Activated naive CD8-positive, alpha-beta T cell (primary cell): ENCODE measurements at regions not wholly inside any gene's neighbourhood (a gene's known extent, or its start where the extent isn't known, plus 50 kb on each side); places are given as distances from the start of the nearest gene placed in this dataset.

Source experiments
- H3K27ac Mint-ChIP-seq: one replicate; pipeline ENCODE4 v1.8.0; 2021; ENCODE audit warnings: mixed read lengths
- H3K27me3 Mint-ChIP-seq: one replicate; pipeline ENCODE4 v1.8.0; 2021; ENCODE audit warnings: mixed read lengths
- H3K36me3 Mint-ChIP-seq: one replicate; pipeline ENCODE4 v1.8.0; 2021; ENCODE audit warnings: mixed read lengths
- H3K4me1 Mint-ChIP-seq: one replicate; pipeline ENCODE4 v1.8.0; 2021; ENCODE audit warnings: low read depth, mixed read lengths
- H3K4me3 Mint-ChIP-seq: one replicate; pipeline ENCODE4 v1.8.0; 2021; ENCODE audit warnings: mild to moderate bottlenecking, mixed read lengths
- H3K9me3 Mint-ChIP-seq: one replicate; pipeline ENCODE4 v1.8.0; 2021; ENCODE audit warnings: low read depth, mixed read lengths

- Mint-ChIP-seq H3K9me3 (no peaks in the 10 kb centered on the region), H3K27ac (no peak overlapping the region), H3K27me3 (no peaks in the 10 kb centered on the region), H3K4me3 (no peak overlapping the region), H3K36me3 (no peaks in the 10 kb centered on the region), H3K4me1 (no peaks in the 10 kb centered on the region)
Measured at GRCh38 chr18:61989138-61989537, 96.3 kb upstream of the RNF152 start.

GRCh38 chr18:61988100-61988499 lies 95.3 kb upstream of the RNF152 start:
- Mint-ChIP-seq H3K4me3 (no peak overlapping the region), H3K9me3 (no peaks in the 10 kb centered on the region), H3K27me3 (no peaks in the 10 kb centered on the region), H3K4me1 (no peaks in the 10 kb centered on the region), H3K36me3 (no peaks in the 10 kb centered on the region), H3K27ac (no peak overlapping the region)

- H3K4me1 Mint-ChIP-seq = no peaks in the 10 kb centered on the region
- H3K27me3 Mint-ChIP-seq = no peaks in the 10 kb centered on the region
- H3K36me3 Mint-ChIP-seq = no peaks in the 10 kb centered on the region
- no peak overlapping the region for H3K27ac Mint-ChIP-seq
- no peak overlapping the region for H3K4me3 Mint-ChIP-seq
- no peaks in the 10 kb centered on the region for H3K9me3 Mint-ChIP-seq
Measured at GRCh38 chr18:61985681-61986080, 92.9 kb upstream of the RNF152 start.

- Mint-ChIP-seq H3K27me3 (no peaks in the 10 kb centered on the region), H3K4me3 (no peak overlapping the region), H3K27ac (no peak overlapping the region), H3K4me1 (no peaks in the 10 kb centered on the region), H3K9me3 (no peaks in the 10 kb centered on the region), H3K36me3 (no peaks in the 10 kb centered on the region)
Measured at GRCh38 chr18:61984349-61984748, 91.5 kb upstream of the RNF152 start.

GRCh38 chr18:61982475-61982874 lies 89.7 kb upstream of the RNF152 start:
- Mint-ChIP-seq H3K36me3 (peaks cover 2% of the 10 kb centered on the region), H3K4me1 (no peaks in the 10 kb centered on the region), H3K4me3 (no peak overlapping the region), H3K27me3 (no peaks in the 10 kb centered on the region), H3K9me3 (no peaks in the 10 kb centered on the region), H3K27ac (no peak overlapping the region)

- Mint-ChIP-seq H3K9me3 (peaks cover 4% of the 10 kb centered on the region), H3K27me3 (no peaks in the 10 kb centered on the region), H3K4me1 (peaks cover 12% of the 10 kb centered on the region), H3K36me3 (peaks cover 4% of the 10 kb centered on the region), H3K27ac (no peak overlapping the region), H3K4me3 (no peak overlapping the region)
Measured at GRCh38 chr18:61980355-61980754, 87.5 kb upstream of the RNF152 start.

GRCh38 chr18:61975526-61976326 lies 82.9 kb upstream of the RNF152 start:
- Mint-ChIP-seq H3K27ac (peak overlapping the region; percentile 72), H3K4me1 (peaks cover 17% of the 10 kb centered on the region), H3K9me3 (peaks cover 4% of the 10 kb centered on the region), H3K36me3 (peaks cover 4% of the 10 kb centered on the region), H3K27me3 (no peaks in the 10 kb centered on the region), H3K4me3 (no peak overlapping the region)

- Mint-ChIP-seq H3K4me3 (no peak overlapping the region), H3K4me1 (peaks cover 17% of the 10 kb centered on the region), H3K36me3 (peaks cover 4% of the 10 kb centered on the region), H3K9me3 (peaks cover 4% of the 10 kb centered on the region), H3K27ac (peak overlapping the region; percentile 71), H3K27me3 (no peaks in the 10 kb centered on the region)
Measured at GRCh38 chr18:61973273-61974115, 80.7 kb upstream of the RNF152 start.

GRCh38 chr18:61972389-61973264 lies 79.8 kb upstream of the RNF152 start:
- H3K9me3 Mint-ChIP-seq = peaks cover 4% of the 10 kb centered on the region
- no peak overlapping the region for H3K4me3 Mint-ChIP-seq
- H3K27me3 Mint-ChIP-seq = no peaks in the 10 kb centered on the region
- H3K4me1 Mint-ChIP-seq = peaks cover 17% of the 10 kb centered on the region
- H3K27ac Mint-ChIP-seq = peak overlapping the region; percentile 23
- peaks cover 2% of the 10 kb centered on the region for H3K36me3 Mint-ChIP-seq

- Mint-ChIP-seq H3K27ac (no peak overlapping the region), H3K36me3 (no peaks in the 10 kb centered on the region), H3K27me3 (no peaks in the 10 kb centered on the region), H3K4me1 (peaks cover 3% of the 10 kb centered on the region), H3K9me3 (no peaks in the 10 kb centered on the region), H3K4me3 (no peak overlapping the region)
Measured at GRCh38 chr18:61967252-61967891, 74.6 kb upstream of the RNF152 start.

- no peaks in the 10 kb centered on the region for H3K36me3 Mint-ChIP-seq
- no peaks in the 10 kb centered on the region for H3K27me3 Mint-ChIP-seq
- H3K4me1 Mint-ChIP-seq = peaks cover 1% of the 10 kb centered on the region
- H3K9me3 Mint-ChIP-seq = no peaks in the 10 kb centered on the region
- no peak overlapping the region for H3K4me3 Mint-ChIP-seq
- no peak overlapping the region for H3K27ac Mint-ChIP-seq
Measured at GRCh38 chr18:61965311-61965710, 72.5 kb upstream of the RNF152 start.

GRCh38 chr18:61964616-61965015 lies 71.8 kb upstream of the RNF152 start:
- Mint-ChIP-seq H3K4me3 (no peak overlapping the region), H3K4me1 (peaks cover 1% of the 10 kb centered on the region), H3K27ac (no peak overlapping the region), H3K27me3 (no peaks in the 10 kb centered on the region), H3K9me3 (no peaks in the 10 kb centered on the region), H3K36me3 (no peaks in the 10 kb centered on the region)

GRCh38 chr18:61963705-61964104 lies 70.9 kb upstream of the RNF152 start:
- Mint-ChIP-seq H3K4me3 (no peak overlapping the region), H3K9me3 (no peaks in the 10 kb centered on the region), H3K27ac (no peak overlapping the region), H3K36me3 (no peaks in the 10 kb centered on the region), H3K4me1 (peaks cover 1% of the 10 kb centered on the region), H3K27me3 (no peaks in the 10 kb centered on the region)

GRCh38 chr18:61957801-61958516 lies 65.2 kb upstream of the RNF152 start:
- no peak overlapping the region for H3K4me3 Mint-ChIP-seq
- H3K27ac Mint-ChIP-seq = no peak overlapping the region
- H3K27me3 Mint-ChIP-seq = peaks cover 3% of the 10 kb centered on the region
- H3K36me3 Mint-ChIP-seq = no peaks in the 10 kb centered on the region
- H3K4me1 Mint-ChIP-seq = peaks cover 6% of the 10 kb centered on the region
- no peaks in the 10 kb centered on the region for H3K9me3 Mint-ChIP-seq
